Right lobe of liver (tissue), 4 donors: ENCODE measurements at regions not wholly inside any gene's neighbourhood (a gene's known extent, or its start where the extent isn't known, plus 50 kb on each side); places are given as distances from the start of the nearest gene placed in this dataset.

Experiments
- CTCF ChIP-seq, 4 donors: fragments of 200-600 bp in 3 of 4; fragments of 450-650 bp in 1 of 4; IDR thresholded peaks; one replicate each; pipeline versions ENCODE4 v1.5.1 to v1.8.0; 2016 to 2022; ENCODE audit warnings: antibody characterized with exemption in 4 of 4, mild to moderate bottlenecking in 2 of 4
- POLR2A ChIP-seq: fragments of 450-650 bp; IDR thresholded peaks from one replicate; pipeline ENCODE4 v1.6.1; 2017; ENCODE audit warnings: antibody characterized with exemption, mild to moderate bottlenecking
- donor health status: DM: no; HTN: no; CAD: no.
- donor health status: DM: no; HTN: no; CAD: no.
- donor health status: DM: no; HTN: yes; CAD: no.

DNA sequence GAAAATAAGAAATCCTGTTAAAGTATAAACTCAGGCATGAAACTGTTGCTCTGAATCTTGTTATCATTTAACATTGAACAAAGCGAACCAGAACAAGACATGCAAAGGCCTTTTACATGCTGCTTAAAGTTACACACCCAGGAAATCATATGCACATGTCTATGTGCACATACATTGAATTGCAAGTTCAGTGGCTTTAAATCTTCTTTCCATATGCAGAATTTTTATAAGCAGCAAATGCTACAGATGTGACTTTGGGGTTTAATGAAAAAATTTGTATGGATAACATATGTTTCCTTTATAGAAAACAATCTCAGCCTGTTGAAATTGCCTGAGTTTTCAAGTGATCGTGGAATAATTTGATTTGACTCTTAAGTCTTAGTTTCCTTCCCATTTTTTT, 193.9 kb downstream of the AEBP2 start:
- TF ChIP-seq POLR2A (no peak), CTCF (IDR thresholded peaks at IDR 0.05) (no peak)
